NB4 (cell line): ENCODE measurements at regions not wholly inside any gene's neighbourhood (a gene's known extent, or its start where the extent isn't known, plus 50 kb on each side); places are given as distances from the start of the nearest gene placed in this dataset.

Experiments
- DNase-seq: peaks from one replicate; pipeline ENCODE4 v3.0.0; 2010; ENCODE audit warnings: low read depth
- H3K4me3 ChIP-seq: one replicate; pipeline ENCODE4 v1.5.1; 2011; ENCODE audit warnings: mild to moderate bottlenecking, low read depth, low read length, moderate library complexity
- CTCF ChIP-seq: IDR thresholded peaks from one replicate; pipeline ENCODE4 v1.5.1; 2012; ENCODE audit warnings: low read depth, low read length
- MAX ChIP-seq: IDR thresholded peaks from 2 replicates; pipeline ENCODE4 v1.6.1; 2011; ENCODE audit warnings: low read depth, low read length
- MYC ChIP-seq: IDR thresholded peaks from 2 replicates; pipeline ENCODE4 v1.6.1; 2011; ENCODE audit warnings: low read depth, low read length
- POLR2A ChIP-seq: IDR thresholded peaks from 2 replicates; pipeline ENCODE4 v1.6.1; 2011; ENCODE audit warnings: mild to moderate bottlenecking; ENCODE audit not compliant: insufficient read length; ENCODE audit errors: extremely low read depth

- TF ChIP-seq MYC (no peak), CTCF (no peak), POLR2A (no peak), MAX (no peak)
- no peak overlapping the region for H3K4me3 ChIP-seq
- DNase-seq: no peak
Measured at GRCh38 chrX:8897259-8897658, 96.1 kb upstream of the FAM9A start.

GRCh38 chrX:8890794-8891193 is 89.6 kb upstream of the FAM9A start:
- TF ChIP-seq MAX (no peak), CTCF (no peak), POLR2A (no peak), MYC (no peak)
- no peak for DNase-seq

GRCh38 chrX:8887004-8887403 is 85.8 kb upstream of the FAM9A start:
- DNase-seq: no peak

More at GRCh38 chrX:8890794-8891193, 89.6 kb upstream of the FAM9A start:
- no peak overlapping the region for H3K4me3 ChIP-seq

GRCh38 chrX:8879750-8880149 is 78.6 kb upstream of the FAM9A start:
- peak; percentile 65 for TF ChIP-seq CTCF
- TF ChIP-seq MYC: no peak
- H3K4me3 ChIP-seq: no peak overlapping the region
- DNase-seq: peak; percentile 36

More at GRCh38 chrX:8887004-8887403, 85.8 kb upstream of the FAM9A start:
- no peak overlapping the region for H3K4me3 ChIP-seq
- TF ChIP-seq MAX (no peak), CTCF (no peak), MYC (no peak), POLR2A (no peak)

GRCh38 chrX:8873956-8874355 is 72.8 kb upstream of the FAM9A start:
- no peak for DNase-seq
- TF ChIP-seq CTCF (no peak), MYC (no peak), POLR2A (no peak), MAX (no peak)
- H3K4me3 ChIP-seq: no peak overlapping the region

GRCh38 chrX:8873102-8873501 is 71.9 kb upstream of the FAM9A start:
- no peak overlapping the region for H3K4me3 ChIP-seq
- TF ChIP-seq MYC: no peak
- no peak for TF ChIP-seq CTCF
- TF ChIP-seq MAX: no peak
- no peak for TF ChIP-seq POLR2A
- DNase-seq: no peak
